K562 (cell line): ENCODE measurements at regions not wholly inside any gene's neighbourhood (a gene's known extent, or its start where the extent isn't known, plus 50 kb on each side); places are given as distances from the start of the nearest gene placed in this dataset.

ENCODE experiments used
- ARID2 ChIP-seq: fragments of 450-650 bp; IDR thresholded peaks from 2 replicates; pipeline ENCODE4 v1.6.1; 2017; ENCODE audit warnings: antibody characterized with exemption, mild to moderate bottlenecking
- ATF2 ChIP-seq: sonication (generic); formaldehyde crosslinking; IDR thresholded peaks from 2 replicates; pipeline ENCODE4 v1.8.1; 2022; ENCODE audit warnings: missing genetic modification reagents
- BDP1 ChIP-seq: IDR thresholded peaks from 3 replicates; pipeline ENCODE4 v1.6.1; 2011; ENCODE audit not compliant: insufficient read length, insufficient read depth
- BHLHE40 ChIP-seq: IDR thresholded peaks from 2 replicates; pipeline ENCODE4 v1.6.1; 2011; ENCODE audit warnings: low read length, improper control_type of control experiment
- CBX2 ChIP-seq: fragments of 200-600 bp; sonication (generic); IDR thresholded peaks from one replicate; pipeline ENCODE4 v1.6.1; 2012; ENCODE audit warnings: mild to moderate bottlenecking, low read length, inconsistent platforms; ENCODE audit not compliant: insufficient read depth, poor library complexity, severe bottlenecking
- DMBX1 ChIP-seq: fragments of 250-450 bp; sonication (Bioruptor Pico); IDR thresholded peaks from 2 replicates; pipeline ENCODE4 v1.8.0; 2022; ENCODE audit warnings: inconsistent platforms, mild to moderate bottlenecking, moderate library complexity, borderline replicate concordance
- ETV6 ChIP-seq, 3 experiments: fragments of 150-350 bp in 1 of 3; sonication (generic) in 1 of 3; formaldehyde crosslinking in 1 of 3; IDR thresholded peaks; 2 replicates each; pipeline versions ENCODE4 v1.6.1 to v1.8.0; 2014 to 2022; ENCODE audit warnings: borderline replicate concordance in 2 of 3, low read depth in 2 of 3, antibody characterized with exemption in 1 of 3, low read length in 1 of 3, mild to moderate bottlenecking in 1 of 3, missing genetic modification reagents in 1 of 3
- GTF2B ChIP-seq: IDR thresholded peaks from 2 replicates; pipeline ENCODE4 v1.6.1; 2011; ENCODE audit not compliant: insufficient read length; ENCODE audit errors: extremely low read depth
- HNRNPK ChIP-seq: fragments of 200-400 bp; formaldehyde crosslinking; IDR thresholded peaks from one replicate; pipeline ENCODE4 v1.6.1; 2018; ENCODE audit warnings: mild to moderate bottlenecking, low read depth, low read length; ENCODE audit not compliant: poor library complexity, severe bottlenecking
- IRF1 ChIP-seq: sonication (generic); formaldehyde crosslinking; IDR thresholded peaks from 2 replicates; pipeline ENCODE4 v1.8.0; 2022; ENCODE audit warnings: missing genetic modification reagents, mild to moderate bottlenecking, borderline replicate concordance
- JUND ChIP-seq, 2 experiments: IDR thresholded peaks; 2 replicates in 1 of 2; 3 replicates in 1 of 2; pipeline ENCODE4 v1.6.1; 2011; ENCODE audit warnings: borderline replicate concordance in 2 of 2, low read depth in 2 of 2, low read length in 2 of 2, improper control_type of control experiment in 1 of 2, missing biosample characterization in 1 of 2, missing genetic modification characterization in 1 of 2, missing genetic modification reagents in 1 of 2
- KLF1 ChIP-seq: fragments of 450-650 bp; IDR thresholded peaks from 2 replicates; pipeline ENCODE4 v1.6.1; 2016; ENCODE audit warnings: missing genetic modification characterization, missing compliant biosample characterization
- RBM17 ChIP-seq: fragments of 200-400 bp; formaldehyde crosslinking; IDR thresholded peaks from 2 replicates; pipeline ENCODE4 v1.6.1; 2017; ENCODE audit warnings: low read depth, mild to moderate bottlenecking, low read length, borderline replicate concordance
- SIRT6 ChIP-seq: IDR thresholded peaks from one replicate; pipeline ENCODE4 v1.6.1; 2012; ENCODE audit warnings: low read depth, mild to moderate bottlenecking, control low read depth, inconsistent platforms, low read length, moderate library complexity
- SMARCB1 ChIP-seq: IDR thresholded peaks from 2 replicates; pipeline ENCODE4 v1.6.1; 2011; ENCODE audit warnings: improper control_type of control experiment, low read depth; ENCODE audit not compliant: insufficient read length
- SNRNP70 ChIP-seq: fragments of 200-400 bp; formaldehyde crosslinking; optimal IDR thresholded peaks from 2 replicates; pipeline ENCODE3; 2017; ENCODE audit warnings: low read depth, low read length
- SREBF2 ChIP-seq: sonication (generic); formaldehyde crosslinking; IDR thresholded peaks from 2 replicates; pipeline ENCODE4 v1.4.0; 2020; ENCODE audit warnings: mild to moderate bottlenecking, missing genetic modification reagents
- THRB ChIP-seq: fragments of 450-650 bp; formaldehyde crosslinking; conservative IDR thresholded peaks from 2 replicates; pipeline ENCODE4 v1.4.0; 2022; ENCODE audit warnings: mild to moderate bottlenecking, missing genetic modification characterization
- ZNF354B ChIP-seq: fragments of 250-450 bp; sonication (Bioruptor Pico); IDR thresholded peaks from 2 replicates; pipeline ENCODE4 v1.4.0; 2020
- ZNF551 ChIP-seq: fragments of 250-450 bp; sonication (Bioruptor Pico); IDR thresholded peaks from 2 replicates; pipeline ENCODE4 v1.5.0; 2021; ENCODE audit warnings: mild to moderate bottlenecking, moderate library complexity
- TF ChIP-seq, protein P1 (sequence below): fragments of 200-800 bp; sonication (Bioruptor generic); IDR thresholded peaks from 2 replicates; pipeline ENCODE4 v1.6.1; 2017; ENCODE audit warnings: missing genetic modification characterization, missing compliant biosample characterization
- TF ChIP-seq, protein P2 (sequence below): sonication (generic); formaldehyde crosslinking; IDR thresholded peaks from 2 replicates; pipeline ENCODE4 v1.9.0; 2022; ENCODE audit warnings: mild to moderate bottlenecking, missing genetic modification reagents

DNA sequence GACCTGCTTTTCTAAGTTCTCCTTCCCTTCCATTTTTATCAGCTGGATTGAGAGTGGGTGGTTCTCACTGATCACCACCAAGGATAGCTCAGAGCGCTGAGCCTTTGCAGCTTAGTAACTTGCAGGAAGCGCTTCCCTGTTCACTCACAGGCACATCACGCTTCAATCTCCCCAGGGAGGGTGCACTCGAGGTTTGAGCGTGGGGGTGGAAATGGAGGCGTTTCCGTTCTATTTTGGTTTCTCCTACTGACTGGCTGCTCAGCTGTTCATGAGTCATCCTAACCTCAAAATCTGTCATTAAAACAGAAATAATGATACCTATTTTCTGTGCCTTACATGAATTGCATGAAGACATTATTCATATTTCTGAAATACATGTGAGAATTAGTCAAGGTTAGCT is 292.1 kb downstream of the SPRY2 start (continued):
- TF ChIP-seq IRF1 (no peak), ARID2 (no peak), THRB (CRISPR knock-in tag) (no peak), BDP1 (no peak), CBX2 (no peak), JUND (IDR thresholded peaks at IDR 0.05; ENCODE audit: borderline replicate concordance, low read depth, low read length) (peak; percentile 87), JUND (tag; IDR thresholded peaks at IDR 0.05; ENCODE audit: borderline replicate concordance, low read depth, low read length) (peak; percentile 93; the same call in 2 of the 3 replicates), ZNF551 (CRISPR knock-in tag) (no peak), ZNF354B (CRISPR knock-in tag) (no peak), SMARCB1 (no peak), HNRNPK (no peak), GTF2B (no peak), RBM17 (no peak), BHLHE40 (peak; percentile 21; the same call in 1 of the 2 replicates), ETV6 (IDR thresholded peaks at IDR 0.05; ENCODE audit: borderline replicate concordance in 1 of 2, low read depth in 2 of 2, low read length in 1 of 2) (no peak), ETV6 (CRISPR knock-in tag; IDR thresholded peaks at IDR 0.05; ENCODE audit: borderline replicate concordance) (no peak), ATF2 (CRISPR knock-in tag) (no peak), SREBF2 (CRISPR knock-in tag) (no peak), SNRNP70 (no peak), KLF1 (no peak), SIRT6 (no peak), DMBX1 (no peak)
- TF ChIP-seq, protein P1, sequence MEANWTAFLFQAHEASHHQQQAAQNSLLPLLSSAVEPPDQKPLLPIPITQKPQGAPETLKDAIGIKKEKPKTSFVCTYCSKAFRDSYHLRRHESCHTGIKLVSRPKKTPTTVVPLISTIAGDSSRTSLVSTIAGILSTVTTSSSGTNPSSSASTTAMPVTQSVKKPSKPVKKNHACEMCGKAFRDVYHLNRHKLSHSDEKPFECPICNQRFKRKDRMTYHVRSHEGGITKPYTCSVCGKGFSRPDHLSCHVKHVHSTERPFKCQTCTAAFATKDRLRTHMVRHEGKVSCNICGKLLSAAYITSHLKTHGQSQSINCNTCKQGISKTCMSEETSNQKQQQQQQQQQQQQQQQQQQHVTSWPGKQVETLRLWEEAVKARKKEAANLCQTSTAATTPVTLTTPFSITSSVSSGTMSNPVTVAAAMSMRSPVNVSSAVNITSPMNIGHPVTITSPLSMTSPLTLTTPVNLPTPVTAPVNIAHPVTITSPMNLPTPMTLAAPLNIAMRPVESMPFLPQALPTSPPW (CRISPR knock-in tag), result peak; percentile 36; the same call in 1 of the 2 replicates
- TF ChIP-seq, protein P2, sequence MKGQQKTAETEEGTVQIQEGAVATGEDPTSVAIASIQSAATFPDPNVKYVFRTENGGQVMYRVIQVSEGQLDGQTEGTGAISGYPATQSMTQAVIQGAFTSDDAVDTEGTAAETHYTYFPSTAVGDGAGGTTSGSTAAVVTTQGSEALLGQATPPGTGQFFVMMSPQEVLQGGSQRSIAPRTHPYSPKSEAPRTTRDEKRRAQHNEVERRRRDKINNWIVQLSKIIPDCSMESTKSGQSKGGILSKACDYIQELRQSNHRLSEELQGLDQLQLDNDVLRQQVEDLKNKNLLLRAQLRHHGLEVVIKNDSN, result no peak
